ENCODE measurements at regions not wholly inside any gene's neighbourhood (a gene's known extent, or its start where the extent isn't known, plus 50 kb on each side); places are given as distances from the start of the nearest gene placed in this dataset.
"Not testable (repeated sequence)": the region's sequence is repeated elsewhere in the genome, so short reads cannot be mapped to it uniquely, and the experiment has no call there.

- POLR2A ChIA-PET, H3K36me3 Mint-ChIP-seq, H3K4me1 Mint-ChIP-seq, H3K9me3 Mint-ChIP-seq, DNase-seq: not testable (repeated sequence)
- H3K27me3 Mint-ChIP-seq = peaks cover 9 to 32% (median 24%) of the 10 kb centered on the region in 5 donors
- peak; percentile 61 to 73 for ATAC-seq
- H3K27ac Mint-ChIP-seq = peak overlapping the region in 1 of 10 donors; percentile 73
- H3K4me3 Mint-ChIP-seq = peak overlapping the region in 6 of 10 donors; percentile 26 to 60 (median 45)
These were observed 204.8 kb downstream of the HIBADH start for GRCh38 chr7:27457603-27458565.

GRCh38 chr7:27459021-27459730 lies 203.5 kb downstream of the HIBADH start:
- Mint-ChIP-seq H3K27me3 (peaks cover 7 to 44% (median 20%) of the 10 kb centered on the region in 5 donors), H3K4me1 (no peaks in the 10 kb centered on the region)

GRCh38 chr7:27459731-27460053 lies 203.0 kb downstream of the HIBADH start:
- no peak overlapping the region for H3K4me3 Mint-ChIP-seq
- DNase-seq (no peak), ATAC-seq (no peak)
- no peak overlapping the region for H3K27ac Mint-ChIP-seq
- POLR2A ChIA-PET = no interaction called here
- H3K27me3 Mint-ChIP-seq = peaks cover 8 to 49% (median 20%) of the 10 kb centered on the region in 5 donors
- H3K36me3 Mint-ChIP-seq = peaks cover 0 to 6% (median 0%) of the 10 kb centered on the region in 3 donors
- H3K9me3 Mint-ChIP-seq = no peaks in the 10 kb centered on the region
- no peaks in the 10 kb centered on the region for H3K4me1 Mint-ChIP-seq

More at GRCh38 chr7:27459021-27459730, 203.5 kb downstream of the HIBADH start:
- POLR2A ChIA-PET = no interaction called here
- DNase-seq (no peak), ATAC-seq (no peak)
- Mint-ChIP-seq H3K4me3 (no peak overlapping the region), H3K9me3 (no peaks in the 10 kb centered on the region), H3K36me3 (peaks cover 0 to 6% (median 0%) of the 10 kb centered on the region in 3 donors), H3K27ac (no peak overlapping the region)

- peaks cover 0 to 4% (median 0%) of the 10 kb centered on the region in 4 donors for H3K4me1 Mint-ChIP-seq
- POLR2A ChIA-PET = no interaction called here
- no peaks in the 10 kb centered on the region for H3K9me3 Mint-ChIP-seq
- H3K4me3 Mint-ChIP-seq = no peak overlapping the region
- H3K27ac Mint-ChIP-seq = no peak overlapping the region
- H3K27me3 Mint-ChIP-seq = peaks cover 11 to 66% (median 29%) of the 10 kb centered on the region in 5 donors
- no peak for DNase-seq
- no peak for ATAC-seq
- peaks cover 0 to 6% (median 0%) of the 10 kb centered on the region in 3 donors for H3K36me3 Mint-ChIP-seq
These were observed 200.0 kb downstream of the HIBADH start for GRCh38 chr7:27462575-27463270.

GRCh38 chr7:27464970-27465369 lies 197.7 kb downstream of the HIBADH start:
- POLR2A ChIA-PET = no interaction called here
- no peaks in the 10 kb centered on the region for H3K9me3 Mint-ChIP-seq
- H3K27ac Mint-ChIP-seq = no peak overlapping the region
- DNase-seq (no peak), ATAC-seq (no peak)
- peaks cover 8 to 49% (median 27%) of the 10 kb centered on the region in 5 donors for H3K27me3 Mint-ChIP-seq
- no peak overlapping the region for H3K4me3 Mint-ChIP-seq
- no peaks in the 10 kb centered on the region for H3K36me3 Mint-ChIP-seq
- H3K4me1 Mint-ChIP-seq = peaks cover 0 to 4% (median 0%) of the 10 kb centered on the region in 4 donors

GRCh38 chr7:27466703-27467102 lies 196.0 kb downstream of the HIBADH start:
- no peak for DNase-seq
- peaks cover 8 to 47% (median 23%) of the 10 kb centered on the region in 5 donors for H3K27me3 Mint-ChIP-seq
- no peak for ATAC-seq
- H3K36me3 Mint-ChIP-seq = no peaks in the 10 kb centered on the region
- no peak overlapping the region for H3K4me3 Mint-ChIP-seq
- no peak overlapping the region for H3K27ac Mint-ChIP-seq
- peaks cover 0 to 4% (median 0%) of the 10 kb centered on the region in 4 donors for H3K4me1 Mint-ChIP-seq
- H3K9me3 Mint-ChIP-seq = no peaks in the 10 kb centered on the region
- POLR2A ChIA-PET = no interaction called here

- ATAC-seq = no peak
- no peak overlapping the region for H3K27ac Mint-ChIP-seq
- POLR2A ChIA-PET = no interaction called here
These were observed 190.6 kb downstream of the HIBADH start for GRCh38 chr7:27472043-27472442.

More at GRCh38 chr7:27472043-27472442, 190.6 kb downstream of the HIBADH start:
- Mint-ChIP-seq H3K9me3 (no peaks in the 10 kb centered on the region), H3K27me3 (peaks cover 0 to 30% (median 2%) of the 10 kb centered on the region in 5 donors), H3K4me1 (peaks cover 0 to 2% (median 0%) of the 10 kb centered on the region in 4 donors), H3K4me3 (no peak overlapping the region), H3K36me3 (no peaks in the 10 kb centered on the region)
- DNase-seq = no peak

Data from naive thymus-derived CD8-positive, alpha-beta T cell (primary cell).